Activated CD8-positive, alpha-beta memory T cell treated with anti-CD3 and anti-CD28 coated beads, Interleukin-2, amount 10 ng/mL, durations not matched to agents 7 days and 5 days (primary cell): ENCODE measurements at regions not wholly inside any gene's neighbourhood (a gene's known extent, or its start where the extent isn't known, plus 50 kb on each side); places are given as distances from the start of the nearest gene placed in this dataset.
A peak's percentile ranks its signal among the peaks of the same experiment; 100 is the strongest.
"Not testable (repeated sequence)": the region's sequence is repeated elsewhere in the genome, so short reads cannot be mapped to it uniquely, and the experiment has no call there.

ENCODE experiments used
- ATAC-seq: fragments of 150-1000 bp; cut with Tn5 transposase; one replicate; pipeline ENCODE4 v1.10.0; 2021; ENCODE audit warnings: moderate library complexity
- CTCF ChIA-PET: fragments of 350-600 bp; sonication (Branson Sonifier 250); formaldehyde crosslinking; loops from one replicate; lab custom pipeline; 2021; ENCODE audit warnings: antibody characterized with exemption; lab: Charles Lee
- DNase-seq: peaks from one replicate; pipeline ENCODE4 v3.0.0-alpha.2; 2020
- H3K27ac Mint-ChIP-seq: one replicate; pipeline ENCODE4 v1.8.0; 2021; ENCODE audit warnings: mild to moderate bottlenecking, mixed read lengths
- H3K27me3 Mint-ChIP-seq: one replicate; pipeline ENCODE4 v1.8.0; 2021; ENCODE audit warnings: mixed read lengths
- H3K36me3 Mint-ChIP-seq: one replicate; pipeline ENCODE4 v1.8.0; 2021; ENCODE audit warnings: mild to moderate bottlenecking, mixed read lengths
- H3K4me1 Mint-ChIP-seq: one replicate; pipeline ENCODE4 v1.8.0; 2021; ENCODE audit warnings: mixed read lengths
- H3K4me3 Mint-ChIP-seq: one replicate; pipeline ENCODE4 v1.8.0; 2021; ENCODE audit warnings: mild to moderate bottlenecking, moderate library complexity, mixed read lengths
- H3K9me3 Mint-ChIP-seq: one replicate; pipeline ENCODE4 v1.8.0; 2022; ENCODE audit warnings: low read depth, mixed read lengths

GRCh38 chr5:160497878-160498277, 76.2 kb downstream of the PTTG1 start:
- Mint-ChIP-seq H3K27me3 (peaks cover 3% of the 10 kb centered on the region), H3K9me3 (no peaks in the 10 kb centered on the region), H3K4me1 (peaks cover 17% of the 10 kb centered on the region), H3K36me3 (peaks cover 5% of the 10 kb centered on the region), H3K27ac (no peak overlapping the region), H3K4me3 (no peak overlapping the region)
- ATAC-seq: no peak
- DNase-seq: no peak
- CTCF ChIA-PET: interaction anchor here (1.2 to 1.7 kb wide), 2 partner anchors 16 to 59 kb away, joined by 3 to 4 read pairs; no protein-coding TSS in a partner anchor

- H3K9me3 Mint-ChIP-seq, DNase-seq, H3K4me3 Mint-ChIP-seq, H3K36me3 Mint-ChIP-seq, ATAC-seq, H3K27ac Mint-ChIP-seq, H3K27me3 Mint-ChIP-seq: not testable (repeated sequence)
- peaks cover 17% of the 10 kb centered on the region for H3K4me1 Mint-ChIP-seq
- CTCF ChIA-PET: interaction anchor here (1.2 to 1.7 kb wide), 3 partner anchors 10 to 59 kb away, joined by 3 to 6 read pairs (median 4); no protein-coding TSS in a partner anchor
Observed at GRCh38 chr5:160498441-160499043, 76.9 kb downstream of the PTTG1 start.

- H3K36me3 Mint-ChIP-seq: peaks cover 5% of the 10 kb centered on the region
- H3K27ac Mint-ChIP-seq: no peak overlapping the region
- peaks cover 17% of the 10 kb centered on the region for H3K4me1 Mint-ChIP-seq
- H3K27me3 Mint-ChIP-seq: peaks cover 3% of the 10 kb centered on the region
- H3K9me3 Mint-ChIP-seq: no peaks in the 10 kb centered on the region
- no peak overlapping the region for H3K4me3 Mint-ChIP-seq
- CTCF ChIA-PET: interaction anchor here (1.2 to 2.6 kb wide), 3 partner anchors 16 to 62 kb away, joined by 3 to 14 read pairs (median 4); no protein-coding TSS in a partner anchor
- no peak for DNase-seq
- no peak for ATAC-seq
Observed at GRCh38 chr5:160500786-160501779, 79.4 kb downstream of the PTTG1 start.

GRCh38 chr5:160504906-160505305, 83.3 kb downstream of the PTTG1 start:
- no peak for ATAC-seq
- H3K27ac Mint-ChIP-seq: no peak overlapping the region

DNA sequence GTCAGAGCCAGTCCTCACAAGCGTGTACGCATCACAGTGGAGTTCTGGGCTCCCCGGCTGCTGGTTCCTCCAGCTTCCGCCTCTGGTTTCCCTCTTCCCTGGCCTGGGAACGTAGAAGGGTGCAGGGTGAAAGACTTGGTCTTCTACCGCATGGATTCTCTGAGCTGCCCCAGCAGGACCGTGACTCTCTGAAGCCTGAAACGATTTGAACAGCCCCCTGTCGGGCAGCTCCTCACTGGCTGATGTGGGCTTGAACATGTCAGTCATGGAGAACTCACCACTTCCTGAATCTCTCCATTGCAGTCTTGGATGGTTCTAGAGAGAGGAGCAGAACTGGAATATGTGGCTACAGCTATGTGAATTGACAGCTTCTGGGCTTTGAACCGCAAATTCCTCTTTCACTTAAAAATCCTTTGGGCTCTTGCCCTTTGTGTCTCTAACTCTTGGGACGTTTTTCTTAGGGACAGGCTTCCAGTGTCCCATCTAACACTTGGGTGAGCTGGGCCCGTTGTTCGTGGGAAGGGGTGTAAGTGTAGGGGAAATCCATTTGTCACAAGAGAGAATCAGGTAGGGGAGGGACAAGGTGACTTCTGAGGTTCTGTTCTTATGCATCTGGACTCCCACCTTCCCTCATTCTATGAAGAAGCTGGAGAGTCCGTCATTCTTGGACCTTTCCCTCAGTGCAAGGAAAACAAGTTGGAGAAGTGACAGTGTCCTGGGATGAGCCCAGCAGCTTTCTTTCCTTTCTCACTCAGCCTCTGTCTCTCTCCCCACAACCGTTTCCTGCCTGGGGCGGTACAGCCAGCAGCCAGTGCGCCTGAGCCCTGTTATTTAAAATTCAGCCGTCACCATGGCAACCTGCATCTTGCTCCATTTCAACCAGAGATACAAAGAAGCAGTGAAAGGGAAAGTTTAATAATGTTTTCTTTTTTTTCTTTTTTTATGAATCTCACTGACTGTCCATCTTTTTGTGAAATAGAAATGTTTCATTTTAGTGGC, 84.7 kb downstream of the PTTG1 start:
- Mint-ChIP-seq H3K4me1 (peaks cover 38% of the 10 kb centered on the region), H3K36me3 (peaks cover 2% of the 10 kb centered on the region), H3K4me3 (peak overlapping the region; percentile 32), H3K9me3 (no peaks in the 10 kb centered on the region), H3K27ac (peak overlapping the region; percentile 87), H3K27me3 (peaks cover 3% of the 10 kb centered on the region)
- ATAC-seq: peak; percentile 90
- CTCF ChIA-PET: interaction anchor here (0.9 to 4.0 kb wide), 7 partner anchors 29 to 1037 kb away, joined by 3 to 106 read pairs (median 4); no protein-coding TSS in a partner anchor
- DNase-seq: peak; percentile 92

More at GRCh38 chr5:160504906-160505305, 83.3 kb downstream of the PTTG1 start:
- no peak overlapping the region for H3K4me3 Mint-ChIP-seq
- peaks cover 5% of the 10 kb centered on the region for H3K36me3 Mint-ChIP-seq
- H3K27me3 Mint-ChIP-seq: peaks cover 3% of the 10 kb centered on the region
- H3K4me1 Mint-ChIP-seq: peaks cover 38% of the 10 kb centered on the region
- DNase-seq: no peak
- no peaks in the 10 kb centered on the region for H3K9me3 Mint-ChIP-seq
- CTCF ChIA-PET: interaction anchor here (1.5 to 4.0 kb wide), 2 partner anchors 65 to 483 kb away, joined by 4 to 106 read pairs; no protein-coding TSS in a partner anchor

DNA sequence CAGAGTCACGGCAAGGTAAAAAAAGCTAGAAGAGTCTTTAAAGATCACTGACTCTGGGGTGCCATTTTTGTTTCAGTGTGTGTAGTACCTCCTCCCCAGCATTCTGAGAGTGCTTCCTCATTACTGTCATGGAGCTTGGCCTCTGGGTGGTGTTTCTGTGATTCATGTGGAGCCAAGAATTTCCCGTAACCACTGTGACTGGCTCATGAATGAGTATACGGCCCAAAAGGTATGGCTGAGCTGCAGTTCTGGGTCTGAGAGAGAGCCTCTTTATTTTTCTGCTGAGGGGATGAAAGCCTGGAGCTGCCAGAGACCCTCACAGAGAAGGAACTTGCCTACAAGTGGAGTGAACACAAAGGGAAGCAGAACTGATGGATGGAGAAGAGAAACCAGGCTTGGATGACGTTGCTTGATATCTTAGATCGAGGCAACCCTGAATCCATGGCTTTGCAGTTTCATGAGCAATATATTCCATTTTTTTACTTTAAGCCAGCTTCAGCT, 85.6 kb downstream of the PTTG1 start:
- Mint-ChIP-seq H3K27ac (peak overlapping the region; percentile 87), H3K9me3 (no peaks in the 10 kb centered on the region), H3K27me3 (peaks cover 3% of the 10 kb centered on the region), H3K4me1 (peaks cover 38% of the 10 kb centered on the region), H3K36me3 (no peaks in the 10 kb centered on the region), H3K4me3 (peak overlapping the region; percentile 32)
- DNase-seq (no peak), ATAC-seq (no peak)
- CTCF ChIA-PET: interaction anchor here (0.8 to 4.0 kb wide), 14 partner anchors 10 to 1036 kb away, joined by 3 to 106 read pairs (median 4); no protein-coding TSS in a partner anchor

DNA sequence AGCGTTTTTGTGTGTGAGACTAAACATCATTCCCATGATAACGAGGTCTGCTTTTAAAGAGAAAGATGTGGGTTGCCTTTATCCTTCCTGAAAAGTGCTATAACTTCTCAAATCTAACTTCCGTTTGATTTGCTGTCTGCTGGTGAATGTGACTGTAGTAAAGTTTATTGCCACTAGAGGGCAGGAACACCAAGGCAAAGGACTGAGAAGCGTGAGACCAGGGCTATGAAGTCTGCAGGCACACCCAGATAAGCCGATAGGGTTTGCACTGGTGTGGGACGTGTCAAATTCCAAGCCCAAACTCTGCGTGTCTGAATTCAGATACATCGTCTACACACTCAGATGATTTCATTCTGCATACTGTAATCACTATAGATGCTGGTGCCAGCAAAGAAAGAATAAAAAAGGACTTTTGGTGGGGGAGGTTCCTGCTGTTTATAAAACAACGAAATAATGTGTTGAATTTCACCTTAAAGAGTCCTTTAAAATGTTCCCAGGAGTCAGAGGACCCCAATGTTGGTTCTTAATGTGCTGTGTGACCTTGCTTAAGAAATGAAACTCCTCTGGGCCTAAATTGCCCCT, 87.2 kb downstream of the PTTG1 start:
- Mint-ChIP-seq H3K4me3 (no peak overlapping the region), H3K27me3 (peaks cover 7% of the 10 kb centered on the region), H3K9me3 (no peaks in the 10 kb centered on the region), H3K27ac (peak overlapping the region; percentile 67), H3K36me3 (no peaks in the 10 kb centered on the region), H3K4me1 (peaks cover 38% of the 10 kb centered on the region)
- peak; percentile 82 for DNase-seq
- peak; percentile 78 for ATAC-seq
- CTCF ChIA-PET: interaction anchor here (0.9 to 4.0 kb wide), 9 partner anchors 9 to 279 kb away, joined by 3 to 106 read pairs (median 5); no protein-coding TSS in a partner anchor

DNA sequence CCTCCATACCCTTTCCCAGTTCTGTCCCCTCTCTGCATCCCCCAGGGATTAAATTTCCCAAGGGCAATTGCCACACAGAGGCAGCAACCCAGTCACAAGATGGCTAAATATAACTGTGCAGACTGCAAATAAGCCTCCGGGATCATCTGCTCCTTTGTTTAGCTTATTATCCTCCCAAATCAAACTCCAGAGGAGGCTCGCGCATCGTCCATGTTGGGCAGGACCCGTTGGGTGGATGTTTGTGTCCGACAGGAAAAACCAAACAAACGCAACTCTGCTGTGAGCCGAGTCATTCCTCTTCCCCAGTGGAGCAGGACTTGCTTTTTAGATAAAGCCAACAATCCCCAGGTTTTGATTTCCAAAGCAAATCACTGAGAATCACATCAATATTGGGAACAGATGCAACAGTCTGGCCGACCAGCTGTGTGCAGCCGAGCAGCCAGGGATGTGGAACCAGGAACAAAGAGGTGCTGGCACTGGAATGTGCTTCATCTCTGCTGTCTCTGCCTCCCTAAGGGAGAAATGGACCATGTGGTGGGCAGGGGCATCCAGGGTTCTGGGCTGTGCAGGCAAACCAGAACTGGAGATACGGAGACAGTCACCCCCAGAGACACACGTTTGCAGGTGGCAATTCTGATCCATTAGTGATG, 89.8 kb downstream of the PTTG1 start:
- no peak for ATAC-seq
- no peaks in the 10 kb centered on the region for H3K36me3 Mint-ChIP-seq
- no peak overlapping the region for H3K4me3 Mint-ChIP-seq
- no peak for DNase-seq
- no peak overlapping the region for H3K27ac Mint-ChIP-seq
- H3K9me3 Mint-ChIP-seq: no peaks in the 10 kb centered on the region
- CTCF ChIA-PET: interaction anchor here (3.9 kb wide), 1 partner anchor 73 kb away, joined by 30 read pairs; no protein-coding TSS in a partner anchor
- peaks cover 26% of the 10 kb centered on the region for H3K4me1 Mint-ChIP-seq
- H3K27me3 Mint-ChIP-seq: peaks cover 11% of the 10 kb centered on the region
